ENCODE measurements at regions not wholly inside any gene's neighbourhood (a gene's known extent, or its start where the extent isn't known, plus 50 kb on each side); places are given as distances from the start of the nearest gene placed in this dataset.

- TF ChIP-seq CTCF (conservative IDR thresholded peaks at IDR 0.05; ENCODE audit: low read depth, low read length) (peak; percentile 87), FOS (IDR thresholded peaks at IDR 0.05; ENCODE audit: low read depth, low read length) (no peak), USF2 (IDR thresholded peaks at IDR 0.05; ENCODE audit: low read depth, low read length) (no peak), POLR2A (IDR thresholded peaks at IDR 0.05; ENCODE audit: low read depth, low read length) (no peak), RFX5 (IDR thresholded peaks at IDR 0.05; ENCODE audit: low read depth, low read length) (no peak)
Measured at GRCh38 chr1:112808861-112809684, 93.9 kb upstream of the PPM1J start.

All from IMR-90 (cell line).